ENCODE measurements at regions not wholly inside any gene's neighbourhood (a gene's known extent, or its start where the extent isn't known, plus 50 kb on each side); places are given as distances from the start of the nearest gene placed in this dataset.

DNA sequence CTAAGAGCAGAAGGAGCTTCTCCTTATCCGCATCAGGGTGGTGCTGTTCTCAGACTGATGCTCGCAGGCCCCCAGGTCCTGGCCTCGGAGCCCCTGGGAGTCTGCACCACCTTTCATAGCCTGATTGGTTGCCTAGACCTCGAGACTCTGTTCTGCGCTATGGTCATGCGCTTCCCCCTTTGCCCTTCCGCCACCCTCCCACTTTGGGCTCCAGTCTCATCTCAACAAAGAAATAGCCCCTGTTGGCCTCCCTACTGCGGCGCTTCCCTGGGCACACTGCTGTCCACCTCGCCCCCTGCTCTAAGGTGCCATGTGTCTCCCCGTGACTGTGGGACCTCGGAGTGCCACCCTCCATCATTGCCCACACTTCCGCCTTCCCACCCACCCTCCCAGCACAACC is 102.9 kb upstream of the TWIST2 start:
- Histone ChIP-seq H3K4me1 (ENCODE audit: control insufficient read depth in 1 of 2, insufficient read depth in 2 of 2, low read length in 2 of 2) (no peaks in the 10 kb centered on the region), H3K36me3 (ENCODE audit: control insufficient read depth in 1 of 2, insufficient read depth in 2 of 2, low read length in 1 of 2) (no peaks in the 10 kb centered on the region), H3K4me3 (ENCODE audit: low read length in 2 of 2) (no peak overlapping the region), H3K27me3 (ENCODE audit: control insufficient read depth in 1 of 2, insufficient read depth in 2 of 2, low read length in 1 of 2) (no peaks in the 10 kb centered on the region), H3K9me3 (ENCODE audit: control insufficient read depth, low read length) (no peaks in the 10 kb centered on the region), H3K27ac (ENCODE audit: low read depth in 1 of 2, low read length in 2 of 2) (no peak overlapping the region)
- no peak for ATAC-seq (ENCODE audit: low FRiP score)
- intact Hi-C loops (cut with DNase I) = no loop called here
- WGBS, 2 donors = 93 to 95% methylated on average over 13 of the region's 13 CpGs
- DNase-seq = no peak

DNA sequence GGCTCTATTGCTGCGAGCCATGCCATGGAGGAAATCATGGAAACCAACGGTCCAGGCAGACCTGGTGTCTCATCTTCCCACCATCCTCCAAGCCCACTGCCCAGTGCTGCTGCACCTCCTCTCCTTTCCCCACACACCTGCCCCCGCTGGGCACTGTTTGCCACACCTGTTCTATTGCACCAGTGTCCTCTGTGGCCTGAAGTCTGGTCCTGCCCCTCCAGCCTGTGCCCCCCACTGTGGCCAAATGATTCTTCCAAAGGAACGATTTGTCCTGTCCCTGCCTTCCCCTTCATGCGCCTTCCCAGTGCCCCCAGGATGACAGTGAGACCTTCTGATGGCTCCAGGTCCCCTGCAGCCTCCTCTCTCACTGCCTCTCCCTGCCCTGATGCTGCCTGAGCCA is 101.9 kb upstream of the TWIST2 start:
- H3K4me3 ChIP-seq (ENCODE audit: low read length in 2 of 2) = no peak overlapping the region
- H3K27ac ChIP-seq (ENCODE audit: low read depth in 1 of 2, low read length in 2 of 2) = no peak overlapping the region
- no peaks in the 10 kb centered on the region for H3K9me3 ChIP-seq (ENCODE audit: control insufficient read depth, low read length)
- peak in 1 of 2 donors; percentile 31 for DNase-seq
- WGBS, 2 donors = 84 to 85% methylated on average over 5 of the region's 5 CpGs
- H3K4me1 ChIP-seq (ENCODE audit: control insufficient read depth in 1 of 2, insufficient read depth in 2 of 2, low read length in 2 of 2) = no peaks in the 10 kb centered on the region
- ATAC-seq (ENCODE audit: low FRiP score) = no peak
- no peaks in the 10 kb centered on the region for H3K27me3 ChIP-seq (ENCODE audit: control insufficient read depth in 1 of 2, insufficient read depth in 2 of 2, low read length in 1 of 2)
- H3K36me3 ChIP-seq (ENCODE audit: control insufficient read depth in 1 of 2, insufficient read depth in 2 of 2, low read length in 1 of 2) = no peaks in the 10 kb centered on the region
- intact Hi-C loops (cut with DNase I) = no loop called here

DNA sequence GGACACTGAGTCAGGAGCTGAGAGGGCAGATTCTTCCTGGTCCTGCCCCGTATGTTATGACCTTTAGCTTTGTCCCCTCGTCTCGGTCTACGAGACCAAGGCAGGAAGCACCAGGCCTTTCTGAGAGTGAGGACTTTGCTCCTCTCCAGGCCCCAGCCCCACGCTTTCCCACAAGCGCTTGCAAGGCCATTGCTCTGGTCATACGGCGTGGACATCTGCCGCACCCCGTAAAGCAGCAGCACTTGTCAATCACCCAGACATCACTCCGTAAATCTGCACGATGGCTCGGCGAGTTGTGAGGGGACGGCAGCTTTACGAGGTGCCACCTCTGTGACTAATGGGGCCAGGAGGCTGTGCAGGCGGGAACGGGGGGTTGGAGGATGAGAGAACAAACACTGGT is 100.8 kb upstream of the TWIST2 start:
- DNase-seq (no peak), ATAC-seq (ENCODE audit: low FRiP score) (no peak)
- Histone ChIP-seq H3K4me3 (ENCODE audit: low read length in 2 of 2) (no peak overlapping the region), H3K36me3 (ENCODE audit: control insufficient read depth in 1 of 2, insufficient read depth in 2 of 2, low read length in 1 of 2) (no peaks in the 10 kb centered on the region), H3K9me3 (ENCODE audit: control insufficient read depth, low read length) (no peaks in the 10 kb centered on the region), H3K27ac (ENCODE audit: low read depth in 1 of 2, low read length in 2 of 2) (no peak overlapping the region), H3K4me1 (ENCODE audit: control insufficient read depth in 1 of 2, insufficient read depth in 2 of 2, low read length in 2 of 2) (no peaks in the 10 kb centered on the region), H3K27me3 (ENCODE audit: control insufficient read depth in 1 of 2, insufficient read depth in 2 of 2, low read length in 1 of 2) (no peaks in the 10 kb centered on the region)
- intact Hi-C loops (cut with DNase I) = no loop called here
- WGBS, 2 donors = 64 to 73% methylated on average over 18 of the region's 18 CpGs

DNA sequence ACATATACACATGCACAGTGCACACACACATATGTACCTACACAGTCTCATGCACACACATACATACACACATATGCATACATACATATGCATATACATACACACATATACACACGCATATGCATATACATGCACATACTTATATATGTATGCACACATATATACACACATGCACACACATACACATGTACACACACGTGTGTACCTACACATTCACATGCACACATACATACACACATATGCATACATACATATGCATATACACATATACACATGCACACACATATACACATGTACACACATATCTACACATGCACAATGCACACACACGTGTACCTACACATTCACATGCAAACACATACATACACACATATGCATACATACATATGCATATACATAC is 100.3 kb upstream of the TWIST2 start:
- Histone ChIP-seq H3K36me3 (ENCODE audit: control insufficient read depth in 1 of 2, insufficient read depth in 2 of 2, low read length in 1 of 2) (no peaks in the 10 kb centered on the region), H3K4me1 (ENCODE audit: control insufficient read depth in 1 of 2, insufficient read depth in 2 of 2, low read length in 2 of 2) (no peaks in the 10 kb centered on the region), H3K27ac (ENCODE audit: low read depth in 1 of 2, low read length in 2 of 2) (no peak overlapping the region), H3K9me3 (ENCODE audit: control insufficient read depth, low read length) (no peaks in the 10 kb centered on the region), H3K27me3 (ENCODE audit: control insufficient read depth in 1 of 2, insufficient read depth in 2 of 2, low read length in 1 of 2) (no peaks in the 10 kb centered on the region), H3K4me3 (ENCODE audit: low read length in 2 of 2) (no peak overlapping the region)
- intact Hi-C loops (cut with DNase I) = no loop called here
- 77 to 90% methylated on average over 3 of the region's 3 CpGs for WGBS, 2 donors
- DNase-seq (no peak), ATAC-seq (ENCODE audit: low FRiP score) (no peak)

DNA sequence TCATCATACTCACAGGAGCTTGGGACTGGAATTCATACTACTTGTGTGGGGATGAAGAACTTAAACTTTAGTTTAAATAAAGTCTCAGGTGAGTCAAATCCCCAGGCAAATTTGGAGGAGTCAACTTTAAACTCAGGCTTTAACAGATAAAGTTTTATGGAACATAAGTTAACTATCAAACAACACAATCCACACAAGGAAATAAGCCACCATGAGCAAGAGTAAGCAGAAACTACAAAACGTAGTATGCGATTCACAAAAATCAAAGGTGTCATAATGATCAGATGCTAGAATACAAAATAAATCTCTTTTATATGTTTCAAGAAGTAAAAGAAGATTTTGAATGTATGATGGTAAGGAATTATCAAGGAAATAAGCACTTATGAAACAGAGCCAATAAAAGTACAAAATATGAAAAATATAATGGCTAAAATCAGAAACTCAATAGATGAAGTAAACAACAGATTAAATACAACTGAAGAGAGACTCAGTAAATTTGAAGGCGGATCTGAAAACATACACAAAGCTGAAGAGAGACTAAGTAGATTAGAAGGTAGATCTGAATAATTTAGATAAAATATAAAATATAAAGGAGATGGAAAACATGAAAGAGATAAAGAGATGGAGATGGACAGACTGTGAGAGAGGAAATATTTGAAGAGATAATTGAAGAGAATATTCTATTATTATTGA is 97.5 kb upstream of the TWIST2 start:
- Histone ChIP-seq H3K4me1 (ENCODE audit: control insufficient read depth in 1 of 2, insufficient read depth in 2 of 2, low read length in 2 of 2) (no peaks in the 10 kb centered on the region), H3K9me3 (ENCODE audit: control insufficient read depth, low read length) (no peaks in the 10 kb centered on the region), H3K4me3 (ENCODE audit: low read length in 2 of 2) (no peak overlapping the region), H3K36me3 (ENCODE audit: control insufficient read depth in 1 of 2, insufficient read depth in 2 of 2, low read length in 1 of 2) (no peaks in the 10 kb centered on the region), H3K27ac (ENCODE audit: low read depth in 1 of 2, low read length in 2 of 2) (no peak overlapping the region), H3K27me3 (ENCODE audit: control insufficient read depth in 1 of 2, insufficient read depth in 2 of 2, low read length in 1 of 2) (no peaks in the 10 kb centered on the region)
- 89 to 92% methylated on average over 3 of the region's 3 CpGs for WGBS, 2 donors
- ATAC-seq (ENCODE audit: low FRiP score) (no peak), DNase-seq (no peak)
- intact Hi-C loops (cut with DNase I) = no loop called here

DNA sequence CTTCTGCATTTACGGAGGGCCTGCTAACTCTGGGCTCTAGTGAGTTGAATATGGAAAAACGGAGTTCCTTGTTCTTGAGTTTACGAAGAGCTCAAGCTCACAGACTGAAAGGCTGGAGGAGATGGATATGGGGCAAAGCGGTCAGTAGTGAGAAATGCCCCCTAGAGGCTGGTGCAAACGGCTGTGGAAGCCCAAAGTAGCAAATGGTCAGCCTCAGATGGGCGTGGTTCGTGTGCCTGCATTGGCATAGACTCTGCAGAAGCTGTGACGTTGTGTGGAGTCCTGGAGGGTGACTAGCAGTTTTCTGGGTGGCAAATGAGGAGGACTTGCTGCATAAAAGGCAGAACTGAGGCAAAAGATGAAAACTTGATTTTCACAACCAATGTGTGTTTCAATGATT is 93.6 kb upstream of the TWIST2 start:
- DNase-seq (no peak), ATAC-seq (ENCODE audit: low FRiP score) (no peak)
- Histone ChIP-seq H3K4me3 (ENCODE audit: low read length in 2 of 2) (no peak overlapping the region), H3K27me3 (ENCODE audit: control insufficient read depth in 1 of 2, insufficient read depth in 2 of 2, low read length in 1 of 2) (no peaks in the 10 kb centered on the region), H3K4me1 (ENCODE audit: control insufficient read depth in 1 of 2, insufficient read depth in 2 of 2, low read length in 2 of 2) (no peaks in the 10 kb centered on the region), H3K9me3 (ENCODE audit: control insufficient read depth, low read length) (no peaks in the 10 kb centered on the region), H3K27ac (ENCODE audit: low read depth in 1 of 2, low read length in 2 of 2) (no peak overlapping the region), H3K36me3 (ENCODE audit: control insufficient read depth in 1 of 2, insufficient read depth in 2 of 2, low read length in 1 of 2) (no peaks in the 10 kb centered on the region)
- intact Hi-C loops (cut with DNase I) = no loop called here
- 69 to 74% methylated on average over 8 of the region's 8 CpGs for WGBS, 2 donors

DNA sequence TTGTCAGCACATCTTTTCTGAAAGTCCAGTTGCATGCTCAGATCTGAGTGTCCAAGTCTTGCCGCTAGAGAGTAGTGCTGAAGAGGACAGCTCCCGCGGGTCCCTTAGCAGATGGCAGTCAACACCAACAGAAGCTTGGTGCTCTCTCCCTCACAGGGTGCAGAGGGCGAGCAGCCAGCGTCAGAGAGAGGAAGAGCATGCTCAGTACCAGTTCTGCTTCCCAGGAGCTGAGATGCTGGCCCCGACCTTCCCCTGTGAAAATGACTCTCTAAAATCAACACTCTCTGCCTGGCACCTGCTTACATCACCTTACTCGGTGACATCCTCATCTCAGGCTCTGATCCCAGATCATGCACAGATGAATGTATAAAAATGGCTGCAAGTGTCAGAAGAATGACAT is 86.0 kb upstream of the TWIST2 start:
- no peak for DNase-seq
- 14 to 16% methylated on average over 7 of the region's 7 CpGs for WGBS, 2 donors
- intact Hi-C loops (cut with DNase I) = no loop called here

DNA sequence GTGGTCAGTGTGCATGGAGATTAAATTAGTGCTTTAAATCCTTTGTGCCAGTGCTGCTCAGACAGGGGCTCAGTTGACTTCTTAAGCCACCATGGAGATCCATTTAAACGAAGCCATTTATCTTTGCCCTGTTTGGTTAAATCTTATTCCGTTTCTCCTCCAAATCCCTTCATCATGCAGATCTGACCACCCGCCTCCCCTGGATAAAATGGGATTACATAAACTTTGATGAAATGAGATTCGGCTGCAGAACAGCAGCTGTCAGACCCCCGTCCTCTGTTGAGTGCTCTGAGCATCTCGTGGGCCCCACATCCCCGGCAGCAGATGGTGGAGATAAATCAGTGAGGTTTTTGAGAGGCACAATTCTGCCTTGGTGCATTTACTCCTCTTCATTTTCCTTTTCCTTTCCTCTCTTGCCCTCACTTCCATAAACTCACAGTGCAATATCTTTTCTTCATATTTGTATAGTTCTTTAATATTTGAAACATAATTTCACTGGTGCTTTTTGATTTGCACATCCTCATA is 84.4 kb upstream of the TWIST2 start:
- ATAC-seq (ENCODE audit: low FRiP score) (no peak), DNase-seq (no peak)
- no peaks in the 10 kb centered on the region for H3K36me3 ChIP-seq (ENCODE audit: control insufficient read depth in 1 of 2, insufficient read depth in 2 of 2, low read length in 1 of 2)
- H3K4me3 ChIP-seq (ENCODE audit: low read length in 2 of 2) = no peak overlapping the region
- H3K9me3 ChIP-seq (ENCODE audit: control insufficient read depth, low read length) = no peaks in the 10 kb centered on the region
- 62 to 63% methylated on average over 7 of the region's 7 CpGs for WGBS, 2 donors
- no peaks in the 10 kb centered on the region for H3K27me3 ChIP-seq (ENCODE audit: control insufficient read depth in 1 of 2, insufficient read depth in 2 of 2, low read length in 1 of 2)
- intact Hi-C loops (cut with DNase I) = no loop called here
- no peak overlapping the region for H3K27ac ChIP-seq (ENCODE audit: low read depth in 1 of 2, low read length in 2 of 2)
- H3K4me1 ChIP-seq (ENCODE audit: control insufficient read depth in 1 of 2, insufficient read depth in 2 of 2, low read length in 2 of 2) = no peaks in the 10 kb centered on the region

More for the DNA sequence above, 86.0 kb upstream of the TWIST2 start:
- H3K27me3 ChIP-seq (ENCODE audit: control insufficient read depth in 1 of 2, insufficient read depth in 2 of 2, low read length in 1 of 2) = no peaks in the 10 kb centered on the region
- H3K36me3 ChIP-seq (ENCODE audit: control insufficient read depth in 1 of 2, insufficient read depth in 2 of 2, low read length in 1 of 2) = no peaks in the 10 kb centered on the region
- ATAC-seq (ENCODE audit: low FRiP score) = no peak
- no peak overlapping the region for H3K4me3 ChIP-seq (ENCODE audit: low read length in 2 of 2)
- H3K4me1 ChIP-seq (ENCODE audit: control insufficient read depth in 1 of 2, insufficient read depth in 2 of 2, low read length in 2 of 2) = no peaks in the 10 kb centered on the region
- no peaks in the 10 kb centered on the region for H3K9me3 ChIP-seq (ENCODE audit: control insufficient read depth, low read length)
- no peak overlapping the region for H3K27ac ChIP-seq (ENCODE audit: low read depth in 1 of 2, low read length in 2 of 2)

DNA sequence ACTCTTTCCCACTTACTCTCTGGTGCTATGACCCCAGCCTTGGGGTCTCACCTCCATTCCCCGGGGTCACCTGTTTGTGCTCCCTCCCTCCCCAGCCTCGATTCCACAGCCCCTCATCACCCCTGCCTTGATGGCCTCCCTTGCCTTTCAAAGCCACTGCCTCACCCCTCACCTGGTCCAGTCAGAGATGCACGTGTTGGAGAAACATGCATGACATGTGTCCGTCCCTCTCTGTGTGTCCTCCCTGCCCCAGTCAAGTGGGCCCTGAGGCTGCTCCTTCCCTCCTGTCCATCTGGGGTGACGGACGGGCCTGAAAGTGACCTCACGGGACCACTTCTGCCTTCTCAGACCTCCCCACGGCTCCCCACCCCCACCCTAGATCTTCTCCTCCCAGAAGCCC is 82.3 kb upstream of the TWIST2 start:
- Histone ChIP-seq H3K36me3 (ENCODE audit: control insufficient read depth in 1 of 2, insufficient read depth in 2 of 2, low read length in 1 of 2) (no peaks in the 10 kb centered on the region), H3K4me1 (ENCODE audit: control insufficient read depth in 1 of 2, insufficient read depth in 2 of 2, low read length in 2 of 2) (no peaks in the 10 kb centered on the region), H3K9me3 (ENCODE audit: control insufficient read depth, low read length) (no peaks in the 10 kb centered on the region), H3K4me3 (ENCODE audit: low read length in 2 of 2) (no peak overlapping the region), H3K27me3 (ENCODE audit: control insufficient read depth in 1 of 2, insufficient read depth in 2 of 2, low read length in 1 of 2) (no peaks in the 10 kb centered on the region), H3K27ac (ENCODE audit: low read depth in 1 of 2, low read length in 2 of 2) (no peak overlapping the region)
- no peak for ATAC-seq (ENCODE audit: low FRiP score)
- 60 to 68% methylated on average over 8 of the region's 8 CpGs for WGBS, 2 donors
- intact Hi-C loops (cut with DNase I) = no loop called here
- no peak for DNase-seq

Measured in aorta (tissue), 5 donors.